DND-41 (cell line): ENCODE measurements at regions not wholly inside any gene's neighbourhood (a gene's known extent, or its start where the extent isn't known, plus 50 kb on each side); places are given as distances from the start of the nearest gene placed in this dataset.

Experiments used
- EZH2 ChIP-seq: IDR thresholded peaks from 3 replicates; pipeline ENCODE4 v1.6.1; 2012; ENCODE audit warnings: borderline replicate concordance, low read depth, mild to moderate bottlenecking, moderate library complexity, low read length, inconsistent platforms; ENCODE audit not compliant: severe bottlenecking
- TF ChIP-seq, protein P1 (sequence below): IDR thresholded peaks from 2 replicates; pipeline ENCODE4 v1.5.1; 2012; ENCODE audit warnings: borderline replicate concordance, low read length, moderate library complexity, mild to moderate bottlenecking; ENCODE audit not compliant: poor library complexity, severe bottlenecking; ENCODE audit errors: extremely low read depth

DNA sequence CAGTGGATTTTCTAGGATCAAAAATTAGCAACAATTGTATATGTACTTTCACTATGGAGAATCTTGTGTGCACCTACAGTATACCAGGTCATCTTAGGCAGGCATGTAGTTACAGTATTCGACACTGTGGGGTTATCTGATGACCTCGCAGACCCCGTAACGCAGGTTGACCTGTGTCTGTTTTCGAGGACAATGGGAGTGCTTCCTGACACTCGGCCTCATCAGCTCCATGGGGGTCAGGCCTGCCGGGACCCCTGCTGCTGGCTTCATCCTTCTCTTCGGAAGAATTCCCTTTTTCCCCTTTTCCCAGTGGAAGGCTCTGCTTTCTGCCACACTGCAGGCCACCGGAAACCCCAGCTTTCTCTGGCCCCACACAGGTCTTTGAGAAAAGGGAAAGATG is 102.8 kb upstream of the TMEM18 start:
- TF ChIP-seq, protein P1, sequence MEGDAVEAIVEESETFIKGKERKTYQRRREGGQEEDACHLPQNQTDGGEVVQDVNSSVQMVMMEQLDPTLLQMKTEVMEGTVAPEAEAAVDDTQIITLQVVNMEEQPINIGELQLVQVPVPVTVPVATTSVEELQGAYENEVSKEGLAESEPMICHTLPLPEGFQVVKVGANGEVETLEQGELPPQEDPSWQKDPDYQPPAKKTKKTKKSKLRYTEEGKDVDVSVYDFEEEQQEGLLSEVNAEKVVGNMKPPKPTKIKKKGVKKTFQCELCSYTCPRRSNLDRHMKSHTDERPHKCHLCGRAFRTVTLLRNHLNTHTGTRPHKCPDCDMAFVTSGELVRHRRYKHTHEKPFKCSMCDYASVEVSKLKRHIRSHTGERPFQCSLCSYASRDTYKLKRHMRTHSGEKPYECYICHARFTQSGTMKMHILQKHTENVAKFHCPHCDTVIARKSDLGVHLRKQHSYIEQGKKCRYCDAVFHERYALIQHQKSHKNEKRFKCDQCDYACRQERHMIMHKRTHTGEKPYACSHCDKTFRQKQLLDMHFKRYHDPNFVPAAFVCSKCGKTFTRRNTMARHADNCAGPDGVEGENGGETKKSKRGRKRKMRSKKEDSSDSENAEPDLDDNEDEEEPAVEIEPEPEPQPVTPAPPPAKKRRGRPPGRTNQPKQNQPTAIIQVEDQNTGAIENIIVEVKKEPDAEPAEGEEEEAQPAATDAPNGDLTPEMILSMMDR: no peak
- TF ChIP-seq EZH2: no peak
